Endothelial cell of umbilical vein (primary cell): ENCODE measurements at regions not wholly inside any gene's neighbourhood (a gene's known extent, or its start where the extent isn't known, plus 50 kb on each side); places are given as distances from the start of the nearest gene placed in this dataset.

Experiments used
- BruUV-seq: library from RNA; stranded (reverse); fragments of 400-500 nt; replicated peaks from 2 replicates; lab custom pipeline; 2021; lab: Mats Ljungman, UMichigan
- CTCF ChIA-PET: fragments of 300-600, 350-600 bp; sonication (Branson Sonifier 250); formaldehyde crosslinking; loops from one replicate; lab custom pipeline; 2021; ENCODE audit warnings: antibody characterized with exemption, inconsistent platforms; lab: Charles Lee
- POLR2A ChIA-PET: fragments of 300-600, 350-600 bp; sonication (Branson Sonifier 250); formaldehyde crosslinking; loops from one replicate; lab custom pipeline; 2021; ENCODE audit warnings: antibody characterized with exemption, inconsistent platforms; lab: Charles Lee
- DNase-seq: peaks from one replicate; pipeline ENCODE4 v3.0.0-alpha.2; 2011; ENCODE audit warnings: low read depth, low spot score
- FAIRE-seq: peaks from 2 replicates; lab custom pipeline; 2011; peaks lifted over from hg19 to GRCh38; lab: Jason Lieb, UNC
- H2AFZ ChIP-seq: 2 replicates; pipeline ENCODE4 v1.6.0; 2012; ENCODE audit warnings: low read depth, low read length, control low read depth, inconsistent platforms
- H3K27ac ChIP-seq: 2 replicates; pipeline ENCODE4 v1.5.1; 2011; ENCODE audit warnings: low read depth, mild to moderate bottlenecking, control low read depth, low read length, moderate library complexity; ENCODE audit not compliant: insufficient read depth
- H3K27me3 ChIP-seq, 2 experiments: 2 replicates each; pipeline versions ENCODE4 v1.6.0 to v1.6.1; 2011; ENCODE audit warnings: low read length in 2 of 2, mixed read lengths in 1 of 2; ENCODE audit not compliant: control insufficient read depth in 2 of 2, insufficient read depth in 2 of 2
- H3K36me3 ChIP-seq, 2 experiments: 2 replicates in 1 of 2; 3 replicates in 1 of 2; pipeline ENCODE4 v1.5.1; 2011; ENCODE audit warnings: low read length in 2 of 2, mild to moderate bottlenecking in 1 of 2, moderate library complexity in 1 of 2; ENCODE audit not compliant: control insufficient read depth in 2 of 2, insufficient read depth in 2 of 2; ENCODE audit errors: extremely low read depth in 1 of 2
- H3K4me1 ChIP-seq: 3 replicates; pipeline ENCODE4 v1.5.1; 2011; ENCODE audit warnings: mild to moderate bottlenecking, low read length; ENCODE audit not compliant: control insufficient read depth, insufficient read depth; ENCODE audit errors: extremely low read depth
- H3K4me2 ChIP-seq: 2 replicates; pipeline ENCODE4 v1.6.1; 2011; ENCODE audit warnings: low read length, control low read depth, mixed read lengths; ENCODE audit not compliant: insufficient read depth
- H3K4me3 ChIP-seq, 3 experiments: fragments of 200-600 bp in 1 of 3; sonication (generic), shearing (Covaris generic) in 1 of 3; replicated peaks in 1 of 3; 2 replicates each; pipeline ENCODE4 v1.5.1; 2011 to 2016; ENCODE audit warnings: control low read depth in 3 of 3, low read length in 3 of 3, mild to moderate bottlenecking in 2 of 3, inconsistent platforms in 1 of 3, low read depth in 1 of 3, moderate library complexity in 1 of 3; ENCODE audit not compliant: insufficient read depth in 1 of 3
- H3K79me2 ChIP-seq: 2 replicates; pipeline ENCODE4 v1.6.0; 2012; ENCODE audit warnings: low read length, inconsistent platforms; ENCODE audit not compliant: control insufficient read depth, insufficient read depth
- H3K9ac ChIP-seq: replicated peaks from 2 replicates; pipeline ENCODE3; 2011; ENCODE audit warnings: low read length, control low read depth; ENCODE audit not compliant: insufficient read depth; ENCODE audit errors: extremely low read depth
- H3K9me1 ChIP-seq: replicated peaks from 3 replicates; pipeline ENCODE4 v1.6.0; 2011; ENCODE audit warnings: mild to moderate bottlenecking, low read length; ENCODE audit not compliant: control insufficient read depth, insufficient read depth; ENCODE audit errors: extremely low read depth
- H3K9me3 ChIP-seq: replicated peaks from 2 replicates; pipeline ENCODE4 v1.5.1; 2012; ENCODE audit warnings: low read length, inconsistent platforms; ENCODE audit not compliant: control insufficient read depth, insufficient read depth
- H4K20me1 ChIP-seq: replicated peaks from 2 replicates; pipeline ENCODE3; 2011; ENCODE audit warnings: mild to moderate bottlenecking, low read length; ENCODE audit not compliant: control insufficient read depth, insufficient read depth; ENCODE audit errors: extremely low read depth
- EZH2 ChIP-seq: IDR thresholded peaks from 2 replicates; pipeline ENCODE4 v1.6.1; 2012; ENCODE audit warnings: borderline replicate concordance, low read depth, mild to moderate bottlenecking, moderate library complexity, low read length, inconsistent platforms; ENCODE audit not compliant: severe bottlenecking
- FOS ChIP-seq: IDR thresholded peaks from 2 replicates; pipeline ENCODE4 v1.6.1; 2011; ENCODE audit warnings: mild to moderate bottlenecking, low read length, moderate library complexity, borderline replicate concordance; ENCODE audit not compliant: insufficient read depth
- GATA2 ChIP-seq: IDR thresholded peaks from 2 replicates; pipeline ENCODE4 v1.7.0; 2011; ENCODE audit warnings: low read depth, mild to moderate bottlenecking, moderate library complexity, mixed read lengths, low read length; ENCODE audit not compliant: insufficient read length, insufficient read depth
- JUN ChIP-seq: IDR thresholded peaks from 2 replicates; pipeline ENCODE4 v1.6.1; 2011; ENCODE audit warnings: borderline replicate concordance, low read depth; ENCODE audit not compliant: insufficient read length, insufficient read depth
- MYC ChIP-seq: IDR thresholded peaks from one replicate; pipeline ENCODE4 v1.6.1; 2011; ENCODE audit warnings: mild to moderate bottlenecking, low read depth, low read length
- POLR2A ChIP-seq: IDR thresholded peaks from 2 replicates; pipeline ENCODE4 v1.6.1; 2012; ENCODE audit warnings: low read depth, mild to moderate bottlenecking, control low read depth, low read length
- POLR2AphosphoS5 ChIP-seq: IDR thresholded peaks from 2 replicates; pipeline ENCODE4 v1.6.1; 2012; ENCODE audit warnings: low read depth, mild to moderate bottlenecking, control low read depth, low read length, moderate library complexity; ENCODE audit not compliant: insufficient read depth
- dilution Hi-C: fragments of 300-500 bp; cut with MboI; formaldehyde crosslinking; loops from one replicate; pipeline ENCODE4 v1.15.0; 2019; ENCODE audit warnings: low sequenced_read_pairs; ENCODE audit not compliant: extremely low pct_ligation_motif_present
- intact Hi-C: fragments of 100-400 bp; cut with micrococcal nuclease; formaldehyde crosslinking; loops from one replicate; pipeline ENCODE4 v1.10.0; 2022
- TF ChIP-seq, protein P1 (sequence below), 2 donors: IDR thresholded peaks; 1 replicate in 1 of 2; 2 replicates in 1 of 2; pipeline ENCODE4 v1.5.1; 2011; ENCODE audit warnings: low read length in 2 of 2, mild to moderate bottlenecking in 2 of 2, moderate library complexity in 2 of 2, control low read depth in 1 of 2, inconsistent platforms in 1 of 2, low read depth in 1 of 2; ENCODE audit not compliant: insufficient read depth in 1 of 2; ENCODE audit errors: extremely low read depth in 1 of 2
- TF ChIP-seq, protein P2 (sequence below): IDR thresholded peaks from 2 replicates; pipeline ENCODE4 v1.6.1; 2011; ENCODE audit not compliant: insufficient read depth, insufficient read length

DNA sequence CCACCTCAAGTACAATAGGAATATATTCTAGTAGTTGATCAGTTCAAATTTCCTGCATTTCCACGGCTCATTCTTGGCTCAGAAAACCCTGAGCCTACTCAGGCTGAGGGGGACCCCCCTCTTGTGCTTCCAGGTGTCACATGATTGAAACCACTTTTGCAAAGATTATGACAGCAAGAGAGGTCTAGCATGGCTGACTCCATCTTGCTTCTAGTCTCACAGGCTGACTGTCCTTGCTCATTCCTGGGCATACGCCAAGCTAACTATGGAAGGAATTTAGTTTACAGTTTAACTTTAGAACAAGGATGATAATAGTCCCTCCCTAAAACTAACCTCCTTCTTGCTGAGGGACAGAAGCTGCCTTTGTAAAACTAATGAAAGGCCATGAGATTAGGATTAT is 154.1 kb downstream of the SNX18 start:
- BruUV-seq, result no TSS peak
- no peak overlapping the region for H3K27ac ChIP-seq

More for the DNA sequence above, 154.1 kb downstream of the SNX18 start:
- dilution Hi-C loops (no loop called here), intact Hi-C loops (no loop called here)
- FAIRE-seq (no peak), DNase-seq (no peak)
- H3K36me3 ChIP-seq, result no peaks in the 10 kb centered on the region
- H3K9me3 ChIP-seq, result no peaks in the 10 kb centered on the region
- H3K9ac ChIP-seq, result no peak overlapping the region
- H4K20me1 ChIP-seq, result no peaks in the 10 kb centered on the region
- no peaks in the 10 kb centered on the region for H3K9me1 ChIP-seq
- H3K79me2 ChIP-seq, result no peaks in the 10 kb centered on the region
- peaks cover 8% of the 10 kb centered on the region for H3K4me1 ChIP-seq
- H2AFZ ChIP-seq, result no peak overlapping the region
- H3K4me2 ChIP-seq, result no peak overlapping the region
- TF ChIP-seq, protein P1, sequence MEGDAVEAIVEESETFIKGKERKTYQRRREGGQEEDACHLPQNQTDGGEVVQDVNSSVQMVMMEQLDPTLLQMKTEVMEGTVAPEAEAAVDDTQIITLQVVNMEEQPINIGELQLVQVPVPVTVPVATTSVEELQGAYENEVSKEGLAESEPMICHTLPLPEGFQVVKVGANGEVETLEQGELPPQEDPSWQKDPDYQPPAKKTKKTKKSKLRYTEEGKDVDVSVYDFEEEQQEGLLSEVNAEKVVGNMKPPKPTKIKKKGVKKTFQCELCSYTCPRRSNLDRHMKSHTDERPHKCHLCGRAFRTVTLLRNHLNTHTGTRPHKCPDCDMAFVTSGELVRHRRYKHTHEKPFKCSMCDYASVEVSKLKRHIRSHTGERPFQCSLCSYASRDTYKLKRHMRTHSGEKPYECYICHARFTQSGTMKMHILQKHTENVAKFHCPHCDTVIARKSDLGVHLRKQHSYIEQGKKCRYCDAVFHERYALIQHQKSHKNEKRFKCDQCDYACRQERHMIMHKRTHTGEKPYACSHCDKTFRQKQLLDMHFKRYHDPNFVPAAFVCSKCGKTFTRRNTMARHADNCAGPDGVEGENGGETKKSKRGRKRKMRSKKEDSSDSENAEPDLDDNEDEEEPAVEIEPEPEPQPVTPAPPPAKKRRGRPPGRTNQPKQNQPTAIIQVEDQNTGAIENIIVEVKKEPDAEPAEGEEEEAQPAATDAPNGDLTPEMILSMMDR (IDR thresholded peaks at IDR 0.05; ENCODE audit: extremely low read depth in 1 of 2, insufficient read depth in 1 of 2, low read depth in 1 of 2, low read length in 2 of 2), result no peak
- TF ChIP-seq JUN, result no peak
- TF ChIP-seq MYC, result no peak
- TF ChIP-seq FOS, result no peak
- TF ChIP-seq, protein P2, sequence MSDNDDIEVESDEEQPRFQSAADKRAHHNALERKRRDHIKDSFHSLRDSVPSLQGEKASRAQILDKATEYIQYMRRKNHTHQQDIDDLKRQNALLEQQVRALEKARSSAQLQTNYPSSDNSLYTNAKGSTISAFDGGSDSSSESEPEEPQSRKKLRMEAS, result no peak
- no peak for TF ChIP-seq POLR2AphosphoS5
- no peak for TF ChIP-seq GATA2
- TF ChIP-seq EZH2, result no peak
- no peak for TF ChIP-seq POLR2A
- CTCF ChIA-PET, result interaction anchor here (1.1 kb wide), 1 partner anchor 19 kb away, joined by 3 read pairs; no protein-coding TSS in a partner anchor
- H3K4me3 ChIP-seq, result no peak overlapping the region
- POLR2A ChIA-PET, result no interaction called here
- H3K27me3 ChIP-seq, result peaks cover 0 to 4% of the 10 kb centered on the region in 2 experiments
